Stimulated activated CD4-positive, alpha-beta T cell treated with anti-CD3 and anti-CD28 coated beads, Interleukin-1b, Interleukin-23, amount 100 ng/mL, for 48 hours (primary cell): ENCODE measurements at regions not wholly inside any gene's neighbourhood (a gene's known extent, or its start where the extent isn't known, plus 50 kb on each side); places are given as distances from the start of the nearest gene placed in this dataset.
"Not testable (repeated sequence)": the region's sequence is repeated elsewhere in the genome, so short reads cannot be mapped to it uniquely, and the experiment has no call there.

ENCODE experiments used
- DNase-seq: peaks from one replicate; pipeline ENCODE4 v3.0.0-alpha.2; 2020

GRCh38 chr3:101999177-101999779 lies 150.0 kb downstream of the NFKBIZ start:
- DNase-seq: no peak

- DNase-seq: no peak
Observed at GRCh38 chr3:102000620-102001209, 151.4 kb downstream of the NFKBIZ start.

- no peak for DNase-seq
Observed at GRCh38 chr3:102002056-102002455, 152.7 kb downstream of the NFKBIZ start.

GRCh38 chr3:102004561-102004960 lies 155.2 kb downstream of the NFKBIZ start:
- no peak for DNase-seq

- DNase-seq: no peak
Observed at GRCh38 chr3:102005551-102005950, 156.2 kb downstream of the NFKBIZ start.

GRCh38 chr3:102006812-102007485 lies 157.6 kb downstream of the NFKBIZ start:
- DNase-seq: no peak

GRCh38 chr3:102008436-102008835 lies 159.1 kb downstream of the NFKBIZ start:
- DNase-seq: not testable (repeated sequence)

- DNase-seq: no peak
Observed at GRCh38 chr3:102016417-102016816, 167.1 kb downstream of the NFKBIZ start.

- no peak for DNase-seq
Observed at GRCh38 chr3:102017784-102018183, 168.5 kb downstream of the NFKBIZ start.

GRCh38 chr3:102018551-102018950 lies 169.2 kb downstream of the NFKBIZ start:
- DNase-seq: no peak

- no peak for DNase-seq
Observed at GRCh38 chr3:102020735-102021134, 171.4 kb downstream of the NFKBIZ start.

- DNase-seq: peak; percentile 26
Observed at GRCh38 chr3:102024270-102024904, 175.1 kb downstream of the NFKBIZ start.

GRCh38 chr3:102025606-102026270 lies 176.4 kb downstream of the NFKBIZ start:
- no peak for DNase-seq

GRCh38 chr3:102026656-102027055 lies 177.3 kb downstream of the NFKBIZ start:
- no peak for DNase-seq

- no peak for DNase-seq
Observed at GRCh38 chr3:102030661-102031060, 181.3 kb downstream of the NFKBIZ start.

GRCh38 chr3:102031834-102032233 lies 182.5 kb downstream of the NFKBIZ start:
- no peak for DNase-seq

GRCh38 chr3:102032491-102033383 lies 183.4 kb downstream of the NFKBIZ start:
- DNase-seq: no peak

- DNase-seq: no peak
Observed at GRCh38 chr3:102034639-102035451, 185.5 kb downstream of the NFKBIZ start.

- DNase-seq: no peak
Observed at GRCh38 chr3:102036017-102036416, 186.7 kb downstream of the NFKBIZ start.

- DNase-seq: no peak
Observed at GRCh38 chr3:102036472-102036871, 187.2 kb downstream of the NFKBIZ start.

- DNase-seq: no peak
Observed at GRCh38 chr3:102037209-102037608, 187.9 kb downstream of the NFKBIZ start.
